ENCODE measurements at regions not wholly inside any gene's neighbourhood (a gene's known extent, or its start where the extent isn't known, plus 50 kb on each side); places are given as distances from the start of the nearest gene placed in this dataset.

GRCh38 chr6:125491860-125492618, 190.3 kb upstream of the HDDC2 start:
- Histone ChIP-seq H3K27me3 (ENCODE audit: control insufficient read depth, insufficient read depth, low read length) (no peaks in the 10 kb centered on the region), H3K36me3 (replicated peaks; ENCODE audit: control insufficient read depth, insufficient read depth, low read length) (no peaks in the 10 kb centered on the region), H3K4me3 (ENCODE audit: insufficient read depth, low read depth, low read length) (no peak overlapping the region)
- no peak for DNase-seq

GRCh38 chr6:125498606-125499005, 196.8 kb upstream of the HDDC2 start:
- Histone ChIP-seq H3K27me3 (ENCODE audit: control insufficient read depth, insufficient read depth, low read length) (no peaks in the 10 kb centered on the region), H3K4me3 (ENCODE audit: insufficient read depth, low read depth, low read length) (no peak overlapping the region), H3K36me3 (replicated peaks; ENCODE audit: control insufficient read depth, insufficient read depth, low read length) (no peaks in the 10 kb centered on the region)
- DNase-seq = no peak

GRCh38 chr6:125499535-125499934, 197.8 kb upstream of the HDDC2 start:
- no peaks in the 10 kb centered on the region for H3K27me3 ChIP-seq (ENCODE audit: control insufficient read depth, insufficient read depth, low read length)
- DNase-seq = no peak
- no peaks in the 10 kb centered on the region for H3K36me3 ChIP-seq (replicated peaks; ENCODE audit: control insufficient read depth, insufficient read depth, low read length)
- H3K4me3 ChIP-seq (ENCODE audit: insufficient read depth, low read depth, low read length) = no peak overlapping the region

GRCh38 chr6:125503181-125503580, 201.4 kb upstream of the HDDC2 start:
- Histone ChIP-seq H3K36me3 (replicated peaks; ENCODE audit: control insufficient read depth, insufficient read depth, low read length) (no peaks in the 10 kb centered on the region), H3K27me3 (ENCODE audit: control insufficient read depth, insufficient read depth, low read length) (no peaks in the 10 kb centered on the region), H3K4me3 (ENCODE audit: insufficient read depth, low read depth, low read length) (no peak overlapping the region)
- DNase-seq = no peak

GRCh38 chr6:125507987-125508655, 206.4 kb upstream of the HDDC2 start:
- H3K36me3 ChIP-seq (replicated peaks; ENCODE audit: control insufficient read depth, insufficient read depth, low read length) = no peaks in the 10 kb centered on the region
- no peaks in the 10 kb centered on the region for H3K27me3 ChIP-seq (ENCODE audit: control insufficient read depth, insufficient read depth, low read length)
- H3K4me3 ChIP-seq (ENCODE audit: insufficient read depth, low read depth, low read length) = no peak overlapping the region
- no peak for DNase-seq

GRCh38 chr6:125508793-125509192, 207.0 kb upstream of the HDDC2 start:
- Histone ChIP-seq H3K4me3 (ENCODE audit: insufficient read depth, low read depth, low read length) (no peak overlapping the region), H3K27me3 (ENCODE audit: control insufficient read depth, insufficient read depth, low read length) (no peaks in the 10 kb centered on the region), H3K36me3 (replicated peaks; ENCODE audit: control insufficient read depth, insufficient read depth, low read length) (no peaks in the 10 kb centered on the region)
- no peak for DNase-seq

- no peaks in the 10 kb centered on the region for H3K36me3 ChIP-seq (replicated peaks; ENCODE audit: control insufficient read depth, insufficient read depth, low read length)
- no peak for DNase-seq
- H3K27me3 ChIP-seq (ENCODE audit: control insufficient read depth, insufficient read depth, low read length) = no peaks in the 10 kb centered on the region
- no peak overlapping the region for H3K4me3 ChIP-seq (ENCODE audit: insufficient read depth, low read depth, low read length)
Measured at GRCh38 chr6:125509477-125509876, 207.7 kb upstream of the HDDC2 start.

GRCh38 chr6:125510405-125510804, 208.6 kb upstream of the HDDC2 start:
- no peak for DNase-seq
- Histone ChIP-seq H3K36me3 (replicated peaks; ENCODE audit: control insufficient read depth, insufficient read depth, low read length) (no peaks in the 10 kb centered on the region), H3K27me3 (ENCODE audit: control insufficient read depth, insufficient read depth, low read length) (no peaks in the 10 kb centered on the region), H3K4me3 (ENCODE audit: insufficient read depth, low read depth, low read length) (no peak overlapping the region)

GRCh38 chr6:125511809-125512396, 210.1 kb upstream of the HDDC2 start:
- Histone ChIP-seq H3K36me3 (replicated peaks; ENCODE audit: control insufficient read depth, insufficient read depth, low read length) (no peaks in the 10 kb centered on the region), H3K4me3 (ENCODE audit: insufficient read depth, low read depth, low read length) (no peak overlapping the region), H3K27me3 (ENCODE audit: control insufficient read depth, insufficient read depth, low read length) (no peaks in the 10 kb centered on the region)
- no peak for DNase-seq

GRCh38 chr6:125512621-125513020, 210.9 kb upstream of the HDDC2 start:
- H3K36me3 ChIP-seq (replicated peaks; ENCODE audit: control insufficient read depth, insufficient read depth, low read length) = no peaks in the 10 kb centered on the region
- H3K4me3 ChIP-seq (ENCODE audit: insufficient read depth, low read depth, low read length) = no peak overlapping the region
- peak; percentile 18 for DNase-seq
- no peaks in the 10 kb centered on the region for H3K27me3 ChIP-seq (ENCODE audit: control insufficient read depth, insufficient read depth, low read length)

- H3K4me3 ChIP-seq (ENCODE audit: insufficient read depth, low read depth, low read length) = no peak overlapping the region
- DNase-seq = no peak
- H3K36me3 ChIP-seq (replicated peaks; ENCODE audit: control insufficient read depth, insufficient read depth, low read length) = no peaks in the 10 kb centered on the region
- no peaks in the 10 kb centered on the region for H3K27me3 ChIP-seq (ENCODE audit: control insufficient read depth, insufficient read depth, low read length)
Measured at GRCh38 chr6:125513978-125514377, 212.2 kb upstream of the HDDC2 start.

- Histone ChIP-seq H3K4me3 (ENCODE audit: insufficient read depth, low read depth, low read length) (no peak overlapping the region), H3K36me3 (replicated peaks; ENCODE audit: control insufficient read depth, insufficient read depth, low read length) (no peaks in the 10 kb centered on the region), H3K27me3 (ENCODE audit: control insufficient read depth, insufficient read depth, low read length) (no peaks in the 10 kb centered on the region)
- no peak for DNase-seq
Measured at GRCh38 chr6:125516644-125517043, 214.9 kb upstream of the HDDC2 start.

GRCh38 chr6:125519367-125519766, 217.6 kb upstream of the HDDC2 start:
- Histone ChIP-seq H3K4me3 (ENCODE audit: insufficient read depth, low read depth, low read length) (no peak overlapping the region), H3K27me3 (ENCODE audit: control insufficient read depth, insufficient read depth, low read length) (no peaks in the 10 kb centered on the region), H3K36me3 (replicated peaks; ENCODE audit: control insufficient read depth, insufficient read depth, low read length) (no peaks in the 10 kb centered on the region)
- no peak for DNase-seq

GRCh38 chr6:125524356-125524755, 222.6 kb upstream of the HDDC2 start:
- Histone ChIP-seq H3K27me3 (ENCODE audit: control insufficient read depth, insufficient read depth, low read length) (no peaks in the 10 kb centered on the region), H3K4me3 (ENCODE audit: insufficient read depth, low read depth, low read length) (no peak overlapping the region), H3K36me3 (replicated peaks; ENCODE audit: control insufficient read depth, insufficient read depth, low read length) (no peaks in the 10 kb centered on the region)
- no peak for DNase-seq

- no peak for DNase-seq
- no peaks in the 10 kb centered on the region for H3K36me3 ChIP-seq (replicated peaks; ENCODE audit: control insufficient read depth, insufficient read depth, low read length)
- no peaks in the 10 kb centered on the region for H3K27me3 ChIP-seq (ENCODE audit: control insufficient read depth, insufficient read depth, low read length)
- no peak overlapping the region for H3K4me3 ChIP-seq (ENCODE audit: insufficient read depth, low read depth, low read length)
Measured at GRCh38 chr6:125526007-125526720, 223.3 kb upstream of the HEY2 start.

Measured in H7 (cell line).